GM19455 (cell line): ENCODE measurements at regions not wholly inside any gene's neighbourhood (a gene's known extent, or its start where the extent isn't known, plus 50 kb on each side); places are given as distances from the start of the nearest gene placed in this dataset.
"Not testable (repeated sequence)": the region's sequence is repeated elsewhere in the genome, so short reads cannot be mapped to it uniquely, and the experiment has no call there.

ENCODE experiments used
- ATAC-seq: cut with Tn5 transposase; IDR thresholded peaks from one replicate; pipeline ENCODE4 v1.9.1; 2021; ENCODE audit not compliant: unreplicated experiment

DNA sequence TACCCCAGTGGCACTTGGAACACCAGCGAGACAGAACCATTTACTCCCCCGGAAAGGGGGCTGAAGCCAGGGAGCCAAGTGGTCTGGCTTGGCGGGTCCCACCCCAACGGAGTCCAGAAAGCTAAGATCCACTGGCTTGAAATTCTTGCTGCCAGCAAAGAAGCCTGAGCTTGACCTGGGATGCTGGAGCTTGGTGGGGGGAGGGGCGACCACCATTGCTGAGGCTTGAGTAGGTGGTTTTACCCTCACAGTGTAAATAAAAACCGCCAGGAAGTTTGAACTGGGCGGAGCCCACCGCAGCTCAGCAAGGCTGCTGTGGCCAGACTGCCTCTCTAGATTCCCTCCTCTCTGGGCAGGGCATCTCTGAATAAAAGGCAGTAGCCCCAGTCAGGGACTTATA is 62.8 kb downstream of the RPS24 start:
- not testable (repeated sequence) for ATAC-seq

DNA sequence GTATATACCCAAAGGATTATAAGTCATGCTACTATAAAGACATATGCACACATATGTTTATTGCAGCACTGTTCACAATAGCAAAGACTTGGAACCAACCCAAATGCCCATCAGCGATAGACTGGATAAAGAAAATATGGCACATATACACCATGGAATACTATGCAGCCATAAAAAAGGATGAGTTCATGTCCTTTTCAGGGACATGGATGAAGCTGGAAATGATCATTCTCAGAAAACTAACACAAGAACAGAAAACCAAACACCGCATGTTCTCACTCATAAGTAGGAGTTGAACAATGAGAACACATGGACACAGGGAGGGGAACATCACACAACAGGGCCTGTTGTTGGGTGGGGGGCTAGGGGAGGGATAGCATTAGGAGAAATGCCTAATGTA is 68.9 kb downstream of the RPS24 start:
- ATAC-seq: not testable (repeated sequence)

DNA sequence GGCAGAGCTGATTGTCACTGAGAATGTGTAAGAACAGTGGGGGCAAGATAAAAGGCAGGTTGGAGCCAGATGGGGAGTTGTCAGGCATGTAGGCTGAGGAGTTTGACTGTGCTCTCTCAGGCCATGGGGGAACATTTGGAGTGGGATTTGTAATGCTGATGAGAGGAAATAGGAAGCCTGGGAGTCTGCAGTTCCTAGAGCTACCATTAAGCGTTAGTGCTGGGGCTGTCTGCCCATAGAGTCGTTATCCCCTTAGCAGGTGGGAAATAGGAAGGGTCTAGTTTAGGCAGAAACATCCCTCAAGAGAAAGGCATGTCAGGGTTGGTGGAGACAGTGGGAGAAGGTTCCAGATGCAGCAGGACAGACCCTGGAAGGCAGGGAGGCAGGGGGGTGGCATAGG is 75.5 kb downstream of the RPS24 start:
- no peak for ATAC-seq

DNA sequence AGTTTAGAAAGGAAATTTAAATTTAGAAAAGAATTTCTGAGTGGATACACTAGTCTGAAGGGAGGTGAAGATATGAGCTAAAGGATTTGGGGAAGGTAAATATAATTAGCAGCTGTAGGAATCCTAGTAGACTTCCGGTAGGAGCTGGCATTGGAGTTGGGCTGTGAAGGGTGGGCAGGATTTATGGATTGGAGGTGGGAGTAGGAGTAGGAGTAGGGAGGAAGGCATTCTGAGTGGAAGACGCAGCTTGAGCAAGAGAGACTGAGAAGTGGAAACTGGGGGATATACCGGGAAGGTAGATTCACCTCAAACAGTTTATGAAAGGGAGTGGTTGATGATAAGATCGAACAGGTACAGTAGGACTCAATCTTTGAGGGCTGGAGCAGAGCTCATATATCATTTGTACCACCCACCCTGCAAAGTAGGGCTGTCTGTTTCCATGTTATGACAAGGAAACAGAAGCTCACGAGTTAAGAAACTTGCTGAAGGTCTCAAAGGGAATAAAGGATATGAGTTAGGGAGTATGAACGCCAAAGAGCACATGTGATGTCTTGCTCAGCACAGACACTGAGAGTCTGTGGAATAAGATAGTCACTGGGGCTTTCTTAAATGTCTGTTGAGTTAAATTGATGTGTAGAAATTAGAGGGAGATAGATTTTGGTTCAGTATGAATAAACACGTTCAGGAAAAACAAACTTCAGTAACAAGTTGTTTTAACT is 81.6 kb downstream of the RPS24 start:
- ATAC-seq: no peak

DNA sequence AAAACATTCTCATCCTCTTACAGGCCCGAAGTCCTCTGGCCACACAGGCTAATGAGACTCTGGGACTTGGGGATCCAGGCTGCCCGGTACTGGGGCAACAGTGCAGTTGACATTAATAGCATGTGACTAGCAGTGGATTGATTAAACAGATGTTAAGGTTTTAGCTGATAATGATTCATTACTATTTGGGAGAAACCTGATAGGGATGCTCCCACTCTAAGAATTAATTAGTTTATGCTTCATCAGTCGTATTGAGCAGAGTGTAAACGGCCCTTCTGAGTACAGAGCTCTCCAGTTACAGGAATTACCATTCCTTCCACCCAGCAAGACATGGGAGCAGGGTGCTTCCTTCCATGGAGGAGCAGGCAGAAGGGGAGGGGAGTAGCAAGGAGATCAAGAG is 82.7 kb downstream of the RPS24 start:
- ATAC-seq: no peak

DNA sequence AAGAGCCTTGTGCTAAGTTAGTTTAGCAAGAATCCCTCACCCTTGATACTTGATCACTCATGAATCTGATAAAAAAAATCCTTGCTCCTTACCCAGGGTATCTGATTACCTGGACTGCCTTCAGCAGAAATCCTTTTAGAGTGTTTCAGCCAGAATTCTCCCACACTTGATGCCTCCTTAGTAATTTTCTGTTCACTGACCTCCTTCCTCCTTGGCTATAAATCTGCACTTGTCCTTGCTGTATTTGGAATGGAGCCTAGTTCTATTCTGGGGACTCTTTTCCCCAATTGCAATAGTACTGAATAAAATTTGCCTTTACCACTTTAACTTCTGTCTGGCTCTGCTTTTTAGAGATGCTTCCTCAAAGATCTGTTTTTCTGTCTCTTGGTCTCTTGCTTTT is 84.9 kb downstream of the RPS24 start:
- ATAC-seq: no peak

DNA sequence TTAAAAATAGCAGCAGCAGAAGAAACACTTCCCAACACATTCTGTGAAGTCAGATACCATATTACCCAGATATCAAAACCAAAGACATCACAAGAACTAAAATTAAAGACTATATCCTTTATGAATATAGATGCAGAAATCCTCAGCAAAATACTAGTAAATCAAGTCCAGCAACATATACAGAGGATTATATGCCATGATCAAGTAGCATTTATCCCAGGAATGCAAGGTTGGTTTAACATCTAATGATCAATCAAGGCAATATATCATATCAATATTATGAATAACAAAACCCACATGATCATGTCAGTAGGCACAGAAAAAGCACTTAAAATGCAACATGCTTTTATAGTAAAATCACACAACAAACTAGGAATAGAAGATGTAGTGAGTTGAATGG is 88.1 kb downstream of the RPS24 start:
- no peak for ATAC-seq

DNA sequence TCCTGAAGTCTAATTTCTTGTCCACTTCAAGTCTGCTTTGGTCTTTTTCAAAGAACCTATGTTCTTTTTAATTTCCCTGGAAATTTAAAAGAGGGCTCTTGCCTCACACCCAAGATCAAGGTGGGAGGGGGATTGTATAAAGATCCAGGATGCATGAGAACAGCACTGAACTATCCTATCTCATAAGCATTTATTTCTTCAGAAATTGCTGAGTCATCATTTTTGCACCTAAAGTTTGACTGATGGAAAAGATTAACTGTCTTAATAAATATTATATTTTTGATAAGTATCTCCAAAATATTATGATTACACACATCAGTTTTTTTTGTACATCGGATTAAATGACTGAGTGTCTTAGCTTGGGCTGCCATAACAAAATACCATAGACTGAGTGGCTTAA is 90.5 kb downstream of the RPS24 start:
- no peak for ATAC-seq

DNA sequence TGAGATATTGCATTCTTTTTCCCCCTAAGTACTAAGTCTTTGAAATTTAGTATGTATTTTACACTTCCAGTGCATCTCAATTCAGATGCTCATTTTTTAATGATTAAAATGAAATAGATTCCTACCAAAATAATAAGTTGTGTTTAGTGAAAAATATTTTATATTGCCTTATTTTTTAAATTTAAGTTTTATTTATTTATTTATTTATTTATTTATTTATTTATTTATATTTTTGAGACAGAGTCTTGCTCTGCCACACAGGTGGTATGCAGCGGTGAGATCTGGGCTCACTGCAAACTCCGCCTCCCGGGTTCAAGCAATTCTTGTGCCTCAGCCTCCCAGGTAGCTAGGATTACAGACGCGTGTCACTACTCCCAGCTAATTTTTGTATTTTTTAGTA is 95.5 kb downstream of the RPS24 start:
- ATAC-seq: no peak

DNA sequence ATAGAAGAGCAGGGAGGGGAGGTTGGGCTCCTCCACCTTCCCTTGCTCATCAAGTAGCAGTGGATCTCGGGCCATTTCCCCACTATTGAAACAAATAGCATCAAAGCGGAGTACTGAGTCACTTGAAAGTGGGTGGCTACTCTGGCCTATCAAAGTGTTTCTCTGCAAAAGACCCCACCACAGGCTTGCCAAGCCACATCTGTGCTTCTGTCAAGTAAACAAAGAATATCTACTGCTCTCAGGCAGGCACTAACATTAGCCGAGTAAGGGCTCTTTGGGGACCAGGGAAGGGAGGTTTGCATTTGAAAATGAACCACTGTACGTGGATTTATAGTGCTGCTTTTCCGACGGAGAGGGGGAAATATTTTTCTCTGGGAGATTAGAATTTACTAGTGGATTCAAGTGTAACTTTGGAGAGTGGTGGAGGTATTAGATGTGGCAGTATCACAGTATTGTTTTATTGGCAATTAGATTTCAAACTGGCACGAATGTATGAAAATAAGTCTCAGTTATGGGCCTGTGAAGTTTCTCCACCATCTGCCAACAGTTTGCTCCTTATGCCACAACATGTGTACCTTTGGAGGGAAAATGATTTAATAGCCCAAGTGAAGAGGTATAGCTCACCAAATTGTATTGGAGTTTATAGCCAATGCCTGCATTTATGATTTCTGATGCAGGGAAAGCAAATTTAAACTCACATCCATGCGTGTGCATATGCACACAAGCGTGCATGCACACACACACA is 97.5 kb downstream of the RPS24 start:
- no peak for ATAC-seq

DNA sequence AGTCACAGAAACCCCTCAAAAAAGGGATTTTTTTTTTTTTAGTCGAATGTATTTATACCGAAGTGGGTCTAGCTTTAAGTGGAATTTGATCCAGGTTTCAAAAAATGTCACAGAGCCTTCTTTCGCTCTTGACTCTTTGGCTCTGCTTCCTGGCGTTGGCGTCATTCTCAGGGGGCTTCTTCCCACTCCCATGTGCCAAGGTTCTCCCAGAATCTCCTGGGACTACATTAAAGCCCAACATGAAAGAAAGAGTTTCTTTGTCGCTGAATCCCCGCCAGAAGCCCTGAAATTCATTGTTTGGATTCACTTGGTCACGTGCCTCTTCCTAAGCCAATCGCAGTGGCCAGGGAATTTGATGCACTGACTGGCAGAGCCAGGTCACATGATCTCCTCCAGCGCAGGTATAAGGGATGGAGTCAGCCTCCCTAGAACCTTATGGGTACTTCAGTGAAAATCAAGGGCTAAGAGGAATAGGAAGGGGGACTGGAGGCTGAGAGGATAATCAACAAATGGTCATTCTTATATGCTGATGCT is 101.2 kb downstream of the RPS24 start:
- ATAC-seq: no peak

DNA sequence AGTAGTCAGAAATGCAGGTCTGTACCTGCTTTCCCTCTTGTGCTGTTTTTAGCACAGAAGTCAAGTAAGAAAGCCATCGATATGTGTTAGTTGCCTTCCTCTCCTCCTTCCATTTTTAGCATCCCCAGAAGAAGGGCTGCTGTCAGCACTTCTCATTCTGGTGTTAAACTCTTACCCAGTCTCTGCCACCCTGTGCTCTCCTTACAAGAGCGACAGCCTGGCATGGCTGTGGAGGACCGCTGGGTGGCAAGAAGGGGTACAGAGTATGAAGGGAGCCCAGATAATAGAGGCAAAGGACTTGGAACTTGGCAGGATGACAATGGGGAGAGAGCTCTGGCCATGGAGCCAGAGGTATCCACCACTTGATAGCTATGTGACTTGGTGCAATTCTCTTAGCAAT is 103.5 kb downstream of the RPS24 start:
- no peak for ATAC-seq

DNA sequence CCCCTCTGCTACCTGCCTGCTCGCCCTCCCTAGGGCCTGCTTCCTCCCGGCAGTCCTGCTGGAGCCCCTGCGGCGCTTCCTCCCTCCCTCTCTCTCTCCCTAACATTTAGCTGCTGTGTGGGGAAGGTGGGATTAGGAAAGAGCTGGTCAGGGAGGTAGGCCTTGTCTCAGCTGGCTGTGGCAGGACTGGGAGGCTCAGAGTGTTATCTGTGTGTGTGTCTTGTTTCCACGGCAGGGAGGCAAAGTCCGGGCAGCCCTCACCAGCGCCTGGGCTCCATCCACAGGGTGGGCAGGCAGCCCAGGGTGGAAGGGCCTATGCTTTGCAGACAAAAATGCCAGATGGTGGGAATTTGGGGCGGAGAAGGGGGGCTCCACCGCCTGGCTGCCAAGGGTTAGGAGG is 105.7 kb downstream of the RPS24 start:
- ATAC-seq: no peak

DNA sequence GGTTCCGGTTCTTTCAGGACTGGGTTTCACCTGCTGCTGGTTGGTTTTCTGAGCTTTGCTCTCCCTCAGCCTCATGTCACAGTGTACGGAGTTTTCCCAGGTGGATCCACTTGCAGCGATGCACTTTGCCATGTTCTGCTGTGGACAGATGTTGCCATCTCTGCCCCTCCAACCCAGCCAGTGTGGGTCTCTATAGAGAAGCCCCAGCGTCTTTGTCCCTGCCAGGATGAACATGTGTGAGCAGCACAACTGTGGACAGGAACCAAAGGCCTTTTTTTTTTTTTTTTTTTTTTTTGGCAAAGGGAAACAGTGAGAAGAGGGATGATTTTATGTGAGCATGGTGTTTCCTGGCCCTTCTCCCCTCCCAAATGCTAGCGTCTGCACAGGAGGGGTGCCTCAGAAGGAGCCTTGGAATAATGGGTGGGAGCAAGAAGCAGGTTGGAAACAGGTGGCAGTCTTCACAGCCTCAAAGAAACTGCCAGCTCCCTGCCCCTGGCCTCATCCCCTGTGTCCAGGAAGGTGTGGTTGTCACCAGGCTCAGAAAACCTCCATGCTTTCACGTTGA is 106.5 kb downstream of the RPS24 start:
- no peak for ATAC-seq

DNA sequence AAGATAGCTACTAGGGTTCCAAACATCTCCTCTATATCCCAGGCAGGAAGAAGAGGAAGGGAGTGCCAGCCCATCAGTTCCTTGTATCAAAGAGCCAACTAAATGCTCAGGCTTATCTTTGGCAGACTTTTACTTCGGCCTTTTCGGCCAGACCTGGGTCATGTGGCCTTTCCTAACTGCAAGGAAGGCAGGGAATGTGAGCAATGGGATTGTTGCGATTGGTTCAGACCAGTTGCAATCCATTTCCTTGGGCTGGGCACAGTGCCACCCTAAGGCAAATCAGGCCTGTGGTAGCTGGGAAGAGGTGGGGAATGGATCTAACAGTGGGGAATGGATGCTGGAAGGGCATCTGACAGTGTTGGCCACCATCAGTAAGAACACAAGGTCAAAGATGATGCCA is 109.9 kb downstream of the RPS24 start:
- no peak for ATAC-seq

DNA sequence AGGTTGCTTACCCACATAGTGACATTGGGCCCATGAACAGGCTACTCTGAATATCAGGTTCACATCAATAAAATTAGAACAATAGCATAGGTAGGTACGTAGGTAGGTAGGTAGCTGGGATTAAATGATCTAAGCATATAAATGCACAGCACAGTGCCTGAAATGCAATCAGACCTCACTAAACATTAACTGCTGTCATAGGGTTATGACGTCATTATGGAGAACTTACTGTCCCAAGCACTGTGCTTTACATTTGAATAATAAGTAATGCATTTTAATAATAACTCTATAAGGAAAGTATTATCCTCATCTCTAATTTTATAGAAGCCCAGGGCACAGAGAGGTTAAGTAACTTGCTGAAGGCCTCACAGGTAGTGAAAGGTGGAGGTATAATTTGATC is 112.5 kb downstream of the RPS24 start:
- ATAC-seq: no peak

DNA sequence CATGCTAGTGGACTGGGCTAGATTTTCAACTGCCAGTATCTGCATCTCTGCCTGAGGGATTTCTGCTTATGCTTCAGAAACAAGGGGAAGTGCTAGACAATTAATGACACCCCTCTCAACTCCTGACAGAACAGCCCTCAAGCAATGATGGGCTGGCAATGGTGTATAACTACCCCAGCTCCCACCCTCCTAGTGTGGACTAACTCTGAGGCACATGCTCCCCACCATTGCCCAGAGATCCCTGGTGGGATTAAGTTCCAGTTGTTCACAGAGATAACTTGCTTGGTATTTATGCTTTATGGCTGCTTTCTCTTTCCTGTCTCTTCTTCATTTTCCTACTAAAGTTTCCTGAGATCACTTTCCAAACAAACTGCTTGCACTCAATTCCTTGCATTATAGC is 113.5 kb downstream of the RPS24 start:
- ATAC-seq: no peak

DNA sequence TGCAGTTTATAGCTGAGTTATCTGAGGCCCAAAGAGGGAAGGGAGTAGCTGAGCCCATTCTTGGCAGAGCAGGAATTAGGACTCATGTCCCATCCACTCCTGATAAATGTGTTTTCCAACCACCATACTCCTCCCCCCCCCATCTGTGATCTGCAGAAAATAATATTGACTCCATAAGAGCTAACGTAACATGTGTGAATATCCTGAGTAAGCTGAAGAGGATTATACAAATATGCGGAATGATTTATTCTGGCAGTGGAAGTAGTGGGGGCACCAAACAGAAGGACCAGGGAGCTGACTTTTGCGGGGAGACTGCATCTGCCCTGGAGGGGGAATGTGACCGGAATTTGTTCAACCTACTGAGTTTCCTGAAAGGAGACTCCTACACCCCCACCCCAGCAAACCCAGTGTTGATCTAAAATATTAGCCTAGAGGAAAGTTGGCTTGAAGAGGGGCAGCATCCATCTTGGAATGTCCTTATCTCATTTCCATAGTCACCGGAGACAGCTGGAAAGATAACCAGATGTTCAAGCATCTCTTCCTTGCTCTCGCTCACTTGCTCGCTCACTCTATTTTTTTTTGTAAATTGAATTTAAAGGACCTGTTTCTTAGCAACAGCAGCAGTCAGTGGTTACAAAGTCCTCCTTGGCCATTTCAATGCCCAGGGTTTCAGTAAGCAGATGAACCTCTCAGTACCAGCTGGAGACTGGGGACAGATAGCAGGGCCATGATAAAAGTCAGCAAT is 114.7 kb downstream of the RPS24 start:
- no peak for ATAC-seq

DNA sequence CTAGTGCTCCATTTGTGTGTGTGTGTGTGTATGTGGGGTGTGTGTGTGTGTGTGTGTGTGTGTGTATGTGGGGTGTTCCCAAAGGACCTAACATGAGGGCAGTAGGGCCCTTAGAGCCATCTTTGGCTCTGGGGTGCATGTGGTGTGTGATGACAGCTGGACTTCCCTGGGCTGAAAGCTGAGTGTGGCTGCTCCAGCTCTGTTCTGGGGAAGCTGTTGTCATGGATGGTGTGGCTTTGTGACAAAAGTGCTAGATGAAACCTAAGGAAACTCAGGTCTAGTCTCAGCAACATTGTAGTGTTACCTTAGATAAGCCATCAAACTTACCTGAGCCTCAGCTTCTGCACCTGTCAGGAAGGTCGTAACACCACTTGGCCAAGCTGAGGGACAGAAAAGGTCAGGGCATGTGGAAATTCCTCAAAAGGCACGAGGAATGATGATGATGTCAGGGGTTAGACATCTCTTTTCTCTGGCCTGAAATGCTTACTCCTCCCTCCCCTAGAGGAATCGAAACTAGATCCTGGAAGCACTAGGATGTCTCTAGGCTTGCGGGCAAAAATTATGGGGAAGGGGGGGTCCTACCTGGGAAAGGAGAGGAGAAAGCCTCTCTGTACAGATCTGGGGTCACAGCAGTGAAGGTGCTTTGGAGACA is 115.4 kb downstream of the RPS24 start:
- ATAC-seq: no peak

DNA sequence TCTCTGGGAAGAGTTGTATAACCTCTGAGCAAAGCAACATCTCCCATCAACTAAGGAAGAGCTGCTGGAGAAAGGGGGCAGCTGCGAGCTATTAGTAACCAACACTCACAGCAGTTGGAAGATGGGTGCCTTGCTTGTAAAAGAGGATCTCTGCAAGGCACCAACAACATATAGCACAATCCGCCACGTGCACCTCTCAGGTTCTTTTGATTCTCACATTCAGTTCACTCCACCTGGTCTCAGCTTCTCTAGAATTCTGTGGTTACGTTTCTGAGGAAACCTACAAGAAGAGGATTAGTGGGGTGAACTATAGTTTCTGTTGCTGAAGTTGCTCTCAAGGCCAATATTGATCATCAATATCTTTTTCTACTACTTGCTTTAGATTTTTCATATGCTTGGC is 117.1 kb downstream of the RPS24 start:
- no peak for ATAC-seq

DNA sequence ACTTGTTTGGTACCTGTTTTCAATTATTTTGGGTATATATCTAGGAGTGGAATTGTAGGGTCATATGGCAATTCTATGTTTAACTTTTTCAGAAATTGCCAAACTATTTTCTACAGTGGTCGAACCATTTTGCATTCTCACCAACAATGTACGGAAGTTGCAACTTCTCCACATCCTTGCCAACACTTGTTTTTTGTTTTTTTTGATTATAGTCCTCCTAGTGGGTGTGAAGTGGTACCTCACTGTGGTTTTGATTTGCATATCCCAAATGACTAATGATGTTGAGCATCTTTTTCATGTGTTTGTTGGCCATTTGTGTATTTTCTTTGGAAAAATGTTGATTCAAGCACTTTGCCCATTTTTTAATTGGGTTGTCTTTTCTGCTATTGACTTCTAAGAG is 122.1 kb downstream of the RPS24 start:
- no peak for ATAC-seq
